ENCODE measurements at regions not wholly inside any gene's neighbourhood (a gene's known extent, or its start where the extent isn't known, plus 50 kb on each side); places are given as distances from the start of the nearest gene placed in this dataset.

- Histone ChIP-seq H3K79me2 (ENCODE audit: low read depth) (no peaks in the 10 kb centered on the region), H2AFZ (no peak overlapping the region), H4K20me1 (ENCODE audit: insufficient read depth) (no peaks in the 10 kb centered on the region; the same call in 1 of the 2 replicates), H3K27me3 (ENCODE audit: insufficient read depth, low read depth) (no peaks in the 10 kb centered on the region), H3K9me3 (ENCODE audit: insufficient read depth, low read depth) (no peaks in the 10 kb centered on the region), H3K4me2 (no peak overlapping the region), H3K27ac (no peak overlapping the region), H3K4me3 (no peak overlapping the region), H3K36me3 (ENCODE audit: low read depth) (no peaks in the 10 kb centered on the region), H3K4me1 (replicated peaks; ENCODE audit: insufficient read depth) (no peaks in the 10 kb centered on the region), H3K9me2 (ENCODE audit: insufficient read depth) (no peaks in the 10 kb centered on the region), H3F3A (ENCODE audit: insufficient read depth, low read depth) (no peaks in the 10 kb centered on the region)
- BruUV-seq (replicated peaks) = no TSS peak
- intact Hi-C loops (cut with micrococcal nuclease; ENCODE audit: unreplicated experiment) = no loop called here
- POLR2A ChIA-PET (ENCODE audit: unreplicated experiment) = no interaction called here
- TF ChIP-seq CTCF (conservative IDR thresholded peaks at IDR 0.05) (no peak), EZH2 (IDR thresholded peaks at IDR 0.05; ENCODE audit: low read depth) (no peak)
- CTCF ChIA-PET = no interaction called here
- no peak for DNase-seq
Observed at GRCh38 chr4:157607996-157608395, 387.5 kb downstream of the GRIA2 start.

GRCh38 chr4:157600583-157600982, 380.1 kb downstream of the GRIA2 start:
- no peak overlapping the region for H3K4me2 ChIP-seq
- H3F3A ChIP-seq (ENCODE audit: insufficient read depth, low read depth) = no peaks in the 10 kb centered on the region
- no peaks in the 10 kb centered on the region for H3K27me3 ChIP-seq (ENCODE audit: insufficient read depth, low read depth)
- H3K4me3 ChIP-seq = no peak overlapping the region
- H4K20me1 ChIP-seq (ENCODE audit: insufficient read depth) = no peaks in the 10 kb centered on the region
- POLR2A ChIA-PET (ENCODE audit: unreplicated experiment) = no interaction called here
- no peaks in the 10 kb centered on the region for H3K79me2 ChIP-seq (ENCODE audit: low read depth)
- CTCF ChIA-PET = no interaction called here
- H3K27ac ChIP-seq = no peak overlapping the region
- H3K4me1 ChIP-seq (replicated peaks; ENCODE audit: insufficient read depth) = no peaks in the 10 kb centered on the region
- no peaks in the 10 kb centered on the region for H3K36me3 ChIP-seq (ENCODE audit: low read depth)
- H3K9me3 ChIP-seq (ENCODE audit: insufficient read depth, low read depth) = no peaks in the 10 kb centered on the region
- H3K9me2 ChIP-seq (ENCODE audit: insufficient read depth) = no peaks in the 10 kb centered on the region
- intact Hi-C loops (cut with micrococcal nuclease; ENCODE audit: unreplicated experiment) = no loop called here
- no peak for DNase-seq
- TF ChIP-seq CTCF (conservative IDR thresholded peaks at IDR 0.05) = no peak
- no peak for TF ChIP-seq EZH2 (IDR thresholded peaks at IDR 0.05; ENCODE audit: low read depth)
- BruUV-seq (replicated peaks) = no TSS peak
- no peak overlapping the region for H2AFZ ChIP-seq

- Histone ChIP-seq H3K9me2 (ENCODE audit: insufficient read depth) (no peaks in the 10 kb centered on the region), H3K79me2 (ENCODE audit: low read depth) (no peaks in the 10 kb centered on the region), H3K27me3 (ENCODE audit: insufficient read depth, low read depth) (no peaks in the 10 kb centered on the region), H3F3A (ENCODE audit: insufficient read depth, low read depth) (no peaks in the 10 kb centered on the region), H3K4me3 (no peak overlapping the region), H3K4me2 (no peak overlapping the region), H3K4me1 (replicated peaks; ENCODE audit: insufficient read depth) (no peaks in the 10 kb centered on the region), H4K20me1 (ENCODE audit: insufficient read depth) (no peaks in the 10 kb centered on the region), H3K9me3 (ENCODE audit: insufficient read depth, low read depth) (no peaks in the 10 kb centered on the region), H3K27ac (no peak overlapping the region), H2AFZ (no peak overlapping the region), H3K36me3 (ENCODE audit: low read depth) (no peaks in the 10 kb centered on the region; the same call in 1 of the 2 replicates)
- POLR2A ChIA-PET (ENCODE audit: unreplicated experiment) = no interaction called here
- no peak for TF ChIP-seq EZH2 (IDR thresholded peaks at IDR 0.05; ENCODE audit: low read depth)
- TF ChIP-seq CTCF (conservative IDR thresholded peaks at IDR 0.05) = no peak
- DNase-seq = no peak
- intact Hi-C loops (cut with micrococcal nuclease; ENCODE audit: unreplicated experiment) = no loop called here
- BruUV-seq (replicated peaks) = no TSS peak
- CTCF ChIA-PET = no interaction called here
Observed at GRCh38 chr4:157591245-157591644, 370.7 kb downstream of the GRIA2 start.

Measured in PC-9 (cell line).